NCI-H748 treated with DMSO at 0.1 percent for 48 hours (cell line): ENCODE measurements at regions not wholly inside any gene's neighbourhood (a gene's known extent, or its start where the extent isn't known, plus 50 kb on each side); places are given as distances from the start of the nearest gene placed in this dataset.
"Not testable (repeated sequence)": the region's sequence is repeated elsewhere in the genome, so short reads cannot be mapped to it uniquely, and the experiment has no call there.

ENCODE experiments used
- DNase-seq: peaks from one replicate; lab custom pipeline; 2025; lab: John Stamatoyannopoulos, UW

- not testable (repeated sequence) for DNase-seq
Measured at GRCh38 chrX:13186643-13187042, 133.2 kb downstream of the ATXN3L start.

- DNase-seq: no peak
Measured at GRCh38 chrX:13180807-13181206, 136.4 kb upstream of the FAM9C start.

DNA sequence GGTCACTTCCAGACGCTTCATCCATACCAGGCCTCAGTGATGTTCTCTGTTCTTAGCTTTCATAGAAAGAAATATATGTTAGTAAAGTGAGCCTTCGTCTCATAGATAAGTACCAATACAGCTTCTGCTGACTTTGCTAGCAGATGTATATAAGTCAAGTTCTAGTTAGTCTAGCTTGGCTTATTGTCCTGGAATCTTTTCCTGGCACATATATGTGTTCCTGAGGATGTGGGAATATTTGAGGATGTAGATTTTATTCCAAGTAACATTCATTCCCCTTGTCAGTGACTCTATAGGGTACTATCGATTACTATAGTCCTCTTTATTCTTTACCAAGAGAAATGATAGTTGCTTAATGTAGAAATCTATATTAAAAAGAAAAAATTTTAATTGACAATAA lies 135.2 kb upstream of the FAM9C start:
- no peak for DNase-seq

DNA sequence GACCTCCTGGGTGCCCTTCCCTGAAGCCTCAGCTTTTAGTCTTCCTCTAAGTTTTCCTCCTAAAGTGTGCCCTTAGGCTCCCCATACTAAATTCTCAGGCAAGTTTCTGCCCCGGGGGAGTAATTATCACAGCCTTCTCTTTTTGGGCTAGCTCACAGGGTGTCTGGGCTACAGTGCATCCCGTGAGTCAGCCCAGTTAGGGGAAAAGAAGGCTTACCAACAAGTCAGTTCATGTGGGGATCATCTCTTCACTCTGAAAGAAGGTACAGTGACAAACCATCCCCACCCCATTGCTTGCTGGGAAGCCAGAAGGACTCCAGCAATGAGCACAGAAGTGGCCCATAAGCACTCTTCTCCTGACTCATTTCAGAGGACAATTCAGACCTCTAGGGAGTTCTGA lies 134.7 kb upstream of the FAM9C start:
- no peak for DNase-seq

GRCh38 chrX:13177921-13178566 lies 133.6 kb upstream of the FAM9C start:
- DNase-seq: peak; percentile 25

DNA sequence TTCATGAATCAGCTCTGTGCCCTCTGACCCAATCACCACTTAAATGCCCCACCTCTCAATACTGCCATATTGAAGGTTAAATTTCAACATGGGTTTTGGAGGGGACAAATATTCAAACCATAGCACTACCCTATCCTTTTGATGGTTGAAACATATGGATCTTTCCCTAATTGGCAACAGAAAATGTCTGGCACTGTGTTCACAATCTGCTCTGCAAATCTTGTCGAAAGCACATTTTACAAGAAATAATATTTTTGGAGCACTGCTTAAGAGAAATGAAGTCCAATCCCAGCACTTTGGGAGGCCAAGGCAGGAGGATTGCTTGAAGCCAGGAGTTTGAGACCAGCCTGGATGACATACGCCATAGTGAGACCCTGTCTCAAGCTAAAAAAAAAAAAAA lies 130.6 kb upstream of the FAM9C start:
- DNase-seq: no peak

DNA sequence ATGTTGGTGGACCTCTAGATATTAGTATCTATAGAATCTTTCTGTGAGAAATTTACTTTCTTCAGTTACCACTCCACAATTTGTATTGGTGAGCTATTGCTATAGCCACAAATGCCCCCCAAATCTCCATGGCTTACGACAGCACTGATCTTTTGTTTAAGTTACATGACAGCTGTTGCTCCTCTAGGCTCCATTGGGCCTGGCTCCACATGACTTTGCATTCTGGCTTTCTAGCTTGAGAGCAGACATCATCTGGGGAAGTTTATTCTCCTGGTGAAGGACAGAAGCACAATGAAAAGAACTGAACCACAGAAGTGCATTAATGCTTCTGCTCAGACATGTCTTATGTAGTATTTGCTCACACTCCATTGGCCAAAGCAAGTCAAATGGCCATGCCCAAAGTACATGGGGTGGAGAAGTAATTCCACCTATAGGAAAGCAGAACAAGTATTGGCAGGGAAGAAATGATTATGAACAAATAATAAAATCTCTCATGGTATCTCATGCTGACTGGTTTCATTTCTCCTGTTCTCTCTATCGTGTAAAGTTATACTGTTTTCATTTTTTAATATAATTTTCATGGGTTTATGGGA lies 126.6 kb upstream of the FAM9C start:
- DNase-seq: no peak

- DNase-seq: no peak
Measured at GRCh38 chrX:13169684-13170083, 125.3 kb upstream of the FAM9C start.

DNA sequence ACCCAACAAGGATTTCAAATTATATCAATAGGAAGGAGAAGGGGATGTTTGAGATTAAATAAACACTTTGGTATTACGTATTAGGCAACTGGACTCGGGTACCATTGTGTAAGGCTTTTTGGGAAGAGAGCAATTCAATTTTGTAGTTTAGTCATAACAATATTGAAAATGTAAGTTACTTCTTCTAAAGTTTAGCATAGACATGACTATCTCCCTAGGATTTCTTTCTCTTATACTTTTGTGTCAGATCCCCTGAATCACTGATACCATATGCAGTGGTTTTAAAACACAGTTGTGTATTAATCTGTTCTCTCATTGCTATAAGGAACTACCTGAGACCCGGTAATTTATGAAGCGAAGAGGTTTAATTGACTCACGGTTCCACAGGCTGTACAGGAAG lies 123.8 kb upstream of the FAM9C start:
- no peak for DNase-seq

GRCh38 chrX:13167481-13168231 lies 123.2 kb upstream of the FAM9C start:
- no peak for DNase-seq

GRCh38 chrX:13165266-13166189 lies 121.1 kb upstream of the FAM9C start:
- DNase-seq: peak; percentile 90

GRCh38 chrX:13164611-13165010 lies 120.2 kb upstream of the FAM9C start:
- peak; percentile 19 for DNase-seq

GRCh38 chrX:13162772-13163410 lies 118.5 kb upstream of the FAM9C start:
- no peak for DNase-seq

- DNase-seq: no peak
Measured at GRCh38 chrX:13159886-13160285, 115.5 kb upstream of the FAM9C start.

- DNase-seq: no peak
Measured at GRCh38 chrX:13158911-13159310, 114.5 kb upstream of the FAM9C start.

DNA sequence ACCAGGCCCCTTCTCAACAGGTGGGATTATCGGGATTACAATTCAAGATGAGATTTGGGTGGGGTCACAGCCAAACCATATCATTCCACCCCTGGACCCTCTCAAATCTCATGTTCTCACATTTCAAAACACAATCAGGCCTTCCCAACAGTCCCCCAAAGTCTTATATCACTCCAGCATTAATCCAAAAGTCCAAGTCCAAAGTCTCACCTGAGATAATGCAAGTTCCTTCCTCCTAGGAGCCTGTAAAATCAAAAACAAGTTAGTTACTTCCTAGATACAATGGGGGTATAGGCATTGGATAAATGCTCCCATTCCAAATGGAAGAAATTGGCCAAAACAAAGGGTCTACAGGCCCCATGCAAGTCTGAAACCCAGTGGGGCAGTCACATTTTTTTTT lies 111.1 kb upstream of the FAM9C start:
- DNase-seq: not testable (repeated sequence)

DNA sequence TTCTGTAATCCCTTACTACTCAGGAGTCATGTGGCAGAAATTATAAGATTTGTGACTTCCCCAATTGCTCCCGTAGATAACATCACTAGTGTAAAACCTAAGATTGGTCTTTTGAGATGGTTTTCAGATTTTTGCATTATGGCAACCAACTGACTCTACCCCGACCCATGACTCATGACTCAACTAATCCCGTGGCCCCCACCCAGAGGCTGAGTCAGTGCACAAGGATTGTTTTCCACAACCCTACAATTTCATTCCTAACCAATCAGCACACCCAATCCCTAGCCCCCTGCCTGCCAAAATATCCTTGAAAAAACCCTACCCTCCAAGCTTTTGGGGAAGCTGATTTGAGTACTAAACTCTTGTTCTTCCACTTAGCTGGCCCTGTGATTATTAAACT lies 109.4 kb upstream of the FAM9C start:
- DNase-seq: no peak

- DNase-seq: no peak
Measured at GRCh38 chrX:13152518-13153185, 108.2 kb upstream of the FAM9C start.

DNA sequence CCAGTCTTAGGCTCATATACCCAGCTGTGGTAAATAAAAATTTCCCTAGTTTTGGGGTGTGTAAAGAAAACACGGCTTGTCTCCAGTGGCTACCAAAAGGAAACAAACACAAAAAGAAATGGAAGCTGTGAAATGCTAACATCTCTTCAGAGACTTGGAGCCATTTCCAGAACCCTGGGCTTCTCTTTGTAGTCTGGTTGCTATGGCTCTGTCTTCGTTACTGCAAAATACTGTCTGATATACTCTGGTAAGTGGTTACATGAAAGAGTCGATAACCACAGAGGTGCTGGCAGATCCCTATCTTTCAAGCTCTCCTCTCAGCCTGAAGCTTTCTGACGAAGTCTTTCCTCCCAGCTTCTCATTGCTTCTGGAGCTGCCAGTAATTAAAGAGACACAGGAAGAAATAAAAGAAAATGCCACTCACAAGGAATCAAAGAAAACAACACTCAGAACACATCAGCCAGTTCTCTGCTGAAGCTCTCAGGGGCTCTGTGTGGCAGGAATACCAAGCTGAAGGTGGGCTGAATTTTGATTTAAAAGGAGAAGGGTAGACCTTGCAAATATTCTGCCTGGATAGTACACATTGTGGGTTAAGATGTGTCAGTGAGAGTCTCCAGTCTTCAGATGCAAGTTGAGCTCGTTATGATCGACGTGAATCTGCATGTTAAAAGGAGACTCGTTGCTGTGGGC lies 107.6 kb upstream of the FAM9C start:
- no peak for DNase-seq

DNA sequence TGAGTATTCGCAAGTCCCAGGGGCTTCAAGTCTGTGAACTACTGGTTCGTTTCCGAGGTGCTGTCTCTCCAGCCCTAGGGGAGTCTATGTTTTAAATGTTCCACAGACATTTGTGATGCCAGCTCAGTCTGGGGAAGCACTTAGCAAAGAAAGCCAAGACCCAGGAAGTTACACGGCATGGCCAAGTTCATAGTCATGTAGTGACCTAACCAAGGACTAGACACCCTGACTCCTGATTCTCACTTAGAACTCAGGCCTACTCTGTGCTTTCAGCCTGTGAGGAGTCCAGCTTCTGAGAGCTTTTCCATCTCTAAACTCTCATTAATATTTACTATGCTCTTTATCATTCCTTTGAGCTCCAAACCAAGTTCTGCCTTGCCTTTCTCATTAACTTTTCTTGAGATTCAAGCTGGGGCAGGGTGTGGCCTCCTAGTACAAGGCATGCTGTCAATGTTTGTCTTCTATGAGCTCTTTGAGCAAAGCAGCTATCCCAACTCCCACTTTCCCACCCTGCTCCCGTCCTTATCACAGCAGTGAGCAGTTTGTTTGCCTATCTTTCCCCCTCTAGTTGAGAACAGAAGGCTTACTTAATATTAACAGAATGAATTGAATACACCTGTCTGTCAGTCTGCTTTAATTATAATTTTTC lies 105.4 kb upstream of the FAM9C start:
- DNase-seq: no peak
